ENCODE measurements at regions not wholly inside any gene's neighbourhood (a gene's known extent, or its start where the extent isn't known, plus 50 kb on each side); places are given as distances from the start of the nearest gene placed in this dataset.

DNA sequence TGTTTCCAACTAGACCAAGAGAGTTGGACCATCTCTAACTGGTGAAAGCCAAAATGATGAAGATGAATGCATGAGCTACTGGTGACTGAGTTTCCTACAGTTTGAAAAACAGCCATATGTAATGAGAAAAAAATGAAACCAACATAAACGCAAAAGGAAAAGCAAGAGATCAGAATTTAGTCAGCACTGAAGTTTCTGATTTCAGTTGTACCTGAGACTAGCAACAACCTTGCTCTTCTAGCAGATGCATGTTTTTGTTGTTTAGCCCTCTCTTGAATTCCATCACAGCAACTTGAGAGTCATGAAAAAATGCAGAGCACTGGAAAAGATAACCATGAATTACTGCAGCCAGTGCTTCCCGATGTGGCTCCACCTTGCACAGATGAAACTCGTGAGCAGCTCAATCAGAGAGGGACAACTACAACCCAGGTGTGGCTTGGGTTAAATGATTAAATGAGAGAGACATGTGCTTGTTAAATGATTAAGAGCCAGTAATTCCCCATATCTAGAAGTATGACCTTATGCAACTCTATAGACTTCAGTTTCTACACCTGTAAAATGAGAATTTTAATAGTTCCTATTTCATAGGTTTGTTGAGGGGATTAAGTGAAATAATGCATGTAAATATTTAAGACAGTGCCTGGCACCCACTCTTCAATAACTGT is 104.8 kb downstream of the ELOVL4 start:
- in situ Hi-C loops (cut with HindIII; ENCODE audit: low sequenced_read_pairs): no loop called here
- TF ChIP-seq, protein P1, sequence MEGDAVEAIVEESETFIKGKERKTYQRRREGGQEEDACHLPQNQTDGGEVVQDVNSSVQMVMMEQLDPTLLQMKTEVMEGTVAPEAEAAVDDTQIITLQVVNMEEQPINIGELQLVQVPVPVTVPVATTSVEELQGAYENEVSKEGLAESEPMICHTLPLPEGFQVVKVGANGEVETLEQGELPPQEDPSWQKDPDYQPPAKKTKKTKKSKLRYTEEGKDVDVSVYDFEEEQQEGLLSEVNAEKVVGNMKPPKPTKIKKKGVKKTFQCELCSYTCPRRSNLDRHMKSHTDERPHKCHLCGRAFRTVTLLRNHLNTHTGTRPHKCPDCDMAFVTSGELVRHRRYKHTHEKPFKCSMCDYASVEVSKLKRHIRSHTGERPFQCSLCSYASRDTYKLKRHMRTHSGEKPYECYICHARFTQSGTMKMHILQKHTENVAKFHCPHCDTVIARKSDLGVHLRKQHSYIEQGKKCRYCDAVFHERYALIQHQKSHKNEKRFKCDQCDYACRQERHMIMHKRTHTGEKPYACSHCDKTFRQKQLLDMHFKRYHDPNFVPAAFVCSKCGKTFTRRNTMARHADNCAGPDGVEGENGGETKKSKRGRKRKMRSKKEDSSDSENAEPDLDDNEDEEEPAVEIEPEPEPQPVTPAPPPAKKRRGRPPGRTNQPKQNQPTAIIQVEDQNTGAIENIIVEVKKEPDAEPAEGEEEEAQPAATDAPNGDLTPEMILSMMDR (IDR thresholded peaks at IDR 0.05; ENCODE audit: low read depth, low read length, missing control alignments): no peak
- no peak overlapping the region for H3K4me3 ChIP-seq (ENCODE audit: low read depth, low read length)
- no peak for DNase-seq (ENCODE audit: low read depth)

- TF ChIP-seq, protein P1 (IDR thresholded peaks at IDR 0.05; ENCODE audit: low read depth, low read length, missing control alignments): no peak
- H3K4me3 ChIP-seq (ENCODE audit: low read depth, low read length): no peak overlapping the region
- in situ Hi-C loops (cut with HindIII; ENCODE audit: low sequenced_read_pairs): no loop called here
- no peak for DNase-seq (ENCODE audit: low read depth)
Measured at GRCh38 chr6:79841577-79842375, 105.6 kb downstream of the ELOVL4 start.

DNA sequence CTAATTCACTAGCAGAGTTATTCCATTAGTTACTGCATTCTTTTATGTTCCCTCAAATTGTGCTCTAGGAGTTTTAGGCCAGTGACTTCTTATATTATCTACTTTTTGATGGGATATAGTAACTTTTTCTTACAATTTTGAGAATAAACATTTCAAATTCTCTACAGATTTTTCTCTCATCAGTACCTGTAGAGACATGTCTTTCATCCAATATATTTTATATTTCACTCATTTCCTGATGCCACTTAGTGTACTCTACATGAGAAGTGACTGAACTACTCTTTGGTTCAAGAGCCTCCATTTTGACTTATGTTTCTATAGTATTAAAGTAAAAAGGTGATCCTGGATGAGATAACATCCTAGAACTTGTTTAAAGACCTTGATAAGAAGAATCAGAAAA is 108.5 kb downstream of the ELOVL4 start:
- TF ChIP-seq, protein P1 (IDR thresholded peaks at IDR 0.05; ENCODE audit: low read depth, low read length, missing control alignments): no peak
- no peak for DNase-seq (ENCODE audit: low read depth)
- in situ Hi-C loops (cut with HindIII; ENCODE audit: low sequenced_read_pairs): no loop called here
- no peak overlapping the region for H3K4me3 ChIP-seq (ENCODE audit: low read depth, low read length)

GRCh38 chr6:79833964-79834284 is 113.4 kb downstream of the ELOVL4 start:
- in situ Hi-C loops (cut with HindIII; ENCODE audit: low sequenced_read_pairs): no loop called here
- no peak for DNase-seq (ENCODE audit: low read depth)

DNA sequence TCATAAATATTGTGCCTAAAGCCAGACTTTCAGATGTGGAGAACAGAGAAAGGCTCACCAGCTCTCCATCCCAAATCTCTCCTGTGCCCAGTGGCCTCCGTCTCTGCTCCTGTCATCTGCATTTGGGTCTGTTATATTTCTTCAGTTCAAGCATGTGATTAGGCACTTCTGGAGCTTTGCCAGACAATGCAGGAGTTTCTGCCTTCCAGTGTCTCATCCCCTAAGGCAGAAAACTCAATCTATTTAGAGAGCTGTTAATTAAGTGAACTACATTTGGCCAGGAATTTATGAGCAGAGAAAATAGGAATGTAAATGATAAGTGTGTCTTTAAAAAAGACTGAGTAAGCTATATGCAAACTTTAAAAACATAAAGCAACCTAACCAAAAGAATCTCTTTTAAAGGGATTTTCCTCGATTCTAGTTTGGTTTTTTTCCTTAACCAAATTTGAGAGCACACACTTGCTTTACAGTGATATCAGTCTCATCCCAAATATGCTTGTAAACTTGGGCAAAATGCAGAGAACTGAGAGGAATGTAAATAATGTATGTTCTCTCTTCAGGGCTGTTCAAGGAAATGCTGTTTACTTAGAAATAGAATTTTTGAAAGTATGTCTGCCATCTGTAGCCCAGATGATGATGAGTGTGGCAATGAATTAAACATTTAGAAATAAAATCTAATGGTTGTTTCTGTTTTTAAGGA is 113.9 kb downstream of the ELOVL4 start:
- TF ChIP-seq, protein P1 (IDR thresholded peaks at IDR 0.05; ENCODE audit: low read depth, low read length, missing control alignments): no peak
- no peak overlapping the region for H3K4me3 ChIP-seq (ENCODE audit: low read depth, low read length)
- no peak for DNase-seq (ENCODE audit: low read depth)
- in situ Hi-C loops (cut with HindIII; ENCODE audit: low sequenced_read_pairs): no loop called here

More at GRCh38 chr6:79833964-79834284, 113.4 kb downstream of the ELOVL4 start:
- TF ChIP-seq, protein P1 (IDR thresholded peaks at IDR 0.05; ENCODE audit: low read depth, low read length, missing control alignments): no peak
- no peak overlapping the region for H3K4me3 ChIP-seq (ENCODE audit: low read depth, low read length)

GRCh38 chr6:79832723-79833122 is 114.6 kb downstream of the ELOVL4 start:
- in situ Hi-C loops (cut with HindIII; ENCODE audit: low sequenced_read_pairs): no loop called here
- no peak overlapping the region for H3K4me3 ChIP-seq (ENCODE audit: low read depth, low read length)
- DNase-seq (ENCODE audit: low read depth): no peak
- TF ChIP-seq, protein P1 (IDR thresholded peaks at IDR 0.05; ENCODE audit: low read depth, low read length, missing control alignments): no peak

Measured in astrocyte of the cerebellum (primary cell).